ENCODE measurements at regions not wholly inside any gene's neighbourhood (a gene's known extent, or its start where the extent isn't known, plus 50 kb on each side); places are given as distances from the start of the nearest gene placed in this dataset.

DNA sequence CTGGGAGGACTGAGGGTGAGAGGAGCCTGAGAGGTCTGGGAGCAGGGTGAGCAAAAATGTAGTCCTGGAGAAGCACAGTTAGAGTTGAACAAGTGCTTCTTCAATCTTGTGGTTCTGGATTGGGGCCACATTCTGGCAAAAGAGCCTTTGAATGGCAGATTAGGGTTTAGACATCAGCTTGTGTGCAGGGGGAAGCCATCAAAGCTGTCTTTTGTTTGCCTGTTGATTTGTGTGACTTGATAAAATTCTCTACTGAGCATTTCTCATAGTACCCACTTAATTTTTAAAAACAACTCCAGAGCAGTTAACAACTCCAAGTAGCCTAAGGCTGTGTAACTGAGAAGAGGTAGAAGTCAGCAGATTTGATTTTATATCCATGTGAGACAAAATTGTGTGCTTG, 166.2 kb downstream of the FAT3 start:
- Histone ChIP-seq H3K4me1 (ENCODE audit: control extremely low read depth in 1 of 4, control insufficient read depth in 4 of 4, insufficient read depth in 4 of 4, low read length in 3 of 4) (no peaks in the 10 kb centered on the region), H3K27ac (ENCODE audit: insufficient read depth in 1 of 2, low read depth in 1 of 2, low read length in 2 of 2, poor library complexity in 1 of 2, severe bottlenecking in 2 of 2) (no peak overlapping the region), H3K27me3 (replicated peaks in 2 of 5; ENCODE audit: control insufficient read depth in 4 of 5, insufficient read depth in 5 of 5, low read length in 4 of 5) (peaks cover 0 to 2% (median 0%) of the 10 kb centered on the region in 5 experiments), H3K9me3 (ENCODE audit: control extremely low read depth in 1 of 5, control insufficient read depth in 4 of 5, insufficient read depth in 2 of 5, low read depth in 1 of 5, low read length in 4 of 5) (no peaks in the 10 kb centered on the region), H3K36me3 (ENCODE audit: control insufficient read depth in 4 of 4, insufficient read depth in 4 of 4, low read length in 3 of 4) (no peaks in the 10 kb centered on the region), H3K4me3 (ENCODE audit: control insufficient read depth in 1 of 7, extremely low read depth in 1 of 7, insufficient read depth in 4 of 7, low read depth in 2 of 7, low read length in 6 of 7) (no peak overlapping the region)
- no peak for DNase-seq
- POLR2A ChIA-PET, result no interaction called here
- CTCF ChIA-PET, result no interaction called here

DNA sequence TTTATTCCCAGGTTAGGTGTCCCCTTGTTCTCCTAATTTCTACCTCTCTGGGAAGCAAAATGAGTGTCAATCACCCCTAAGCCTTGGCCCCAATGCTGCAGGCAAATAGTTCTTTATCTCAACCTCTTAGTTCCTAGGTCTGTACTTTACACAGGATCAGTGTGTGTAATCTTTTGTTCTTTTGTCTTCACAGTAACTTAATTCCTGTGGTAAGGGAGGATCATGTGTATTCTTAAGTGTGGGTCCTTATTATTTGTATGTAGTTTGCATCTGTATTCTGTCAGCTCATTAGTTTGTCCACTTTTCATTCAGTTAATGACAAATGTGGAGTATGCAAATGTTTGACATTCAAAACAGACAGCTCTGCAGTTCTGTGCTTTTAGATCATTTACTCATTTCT, 166.7 kb downstream of the FAT3 start:
- no peak overlapping the region for H3K4me3 ChIP-seq (ENCODE audit: control insufficient read depth in 1 of 7, extremely low read depth in 1 of 7, insufficient read depth in 4 of 7, low read depth in 2 of 7, low read length in 6 of 7)
- no peaks in the 10 kb centered on the region for H3K4me1 ChIP-seq (ENCODE audit: control extremely low read depth in 1 of 4, control insufficient read depth in 4 of 4, insufficient read depth in 4 of 4, low read length in 3 of 4)
- DNase-seq, result no peak
- peaks cover 0 to 2% (median 0%) of the 10 kb centered on the region in 5 experiments for H3K27me3 ChIP-seq (replicated peaks in 2 of 5; ENCODE audit: control insufficient read depth in 4 of 5, insufficient read depth in 5 of 5, low read length in 4 of 5)
- H3K9me3 ChIP-seq (ENCODE audit: control extremely low read depth in 1 of 5, control insufficient read depth in 4 of 5, insufficient read depth in 2 of 5, low read depth in 1 of 5, low read length in 4 of 5), result no peaks in the 10 kb centered on the region
- H3K27ac ChIP-seq (ENCODE audit: insufficient read depth in 1 of 2, low read depth in 1 of 2, low read length in 2 of 2, poor library complexity in 1 of 2, severe bottlenecking in 2 of 2), result no peak overlapping the region
- ChIA-PET POLR2A (no interaction called here), CTCF (no interaction called here)
- H3K36me3 ChIP-seq (ENCODE audit: control insufficient read depth in 4 of 4, insufficient read depth in 4 of 4, low read length in 3 of 4), result no peaks in the 10 kb centered on the region

DNA sequence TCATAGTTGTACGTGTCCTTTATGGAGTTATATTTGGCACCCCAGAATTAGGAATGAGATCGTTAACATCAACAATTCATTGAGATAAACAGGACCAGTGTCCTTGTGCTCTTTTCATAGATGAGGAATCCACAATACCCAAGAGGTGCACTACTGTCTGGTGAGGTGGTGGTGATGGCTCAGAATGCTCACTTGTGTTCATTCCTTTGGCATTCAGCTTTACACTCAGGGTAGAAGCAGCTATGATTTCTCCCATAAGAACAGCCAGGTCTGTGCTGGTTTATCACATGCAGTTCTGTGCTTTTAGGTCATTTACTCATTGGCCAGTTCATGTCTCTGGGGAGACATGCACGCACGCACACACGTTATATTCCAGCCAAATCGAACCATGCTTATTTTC, 167.2 kb downstream of the FAT3 start:
- DNase-seq, result no peak
- Histone ChIP-seq H3K4me1 (ENCODE audit: control extremely low read depth in 1 of 4, control insufficient read depth in 4 of 4, insufficient read depth in 4 of 4, low read length in 3 of 4) (no peaks in the 10 kb centered on the region), H3K36me3 (ENCODE audit: control insufficient read depth in 4 of 4, insufficient read depth in 4 of 4, low read length in 3 of 4) (no peaks in the 10 kb centered on the region), H3K4me3 (ENCODE audit: control insufficient read depth in 1 of 7, extremely low read depth in 1 of 7, insufficient read depth in 4 of 7, low read depth in 2 of 7, low read length in 6 of 7) (no peak overlapping the region), H3K27ac (ENCODE audit: insufficient read depth in 1 of 2, low read depth in 1 of 2, low read length in 2 of 2, poor library complexity in 1 of 2, severe bottlenecking in 2 of 2) (no peak overlapping the region), H3K27me3 (replicated peaks in 2 of 5; ENCODE audit: control insufficient read depth in 4 of 5, insufficient read depth in 5 of 5, low read length in 4 of 5) (peaks cover 0 to 2% (median 0%) of the 10 kb centered on the region in 5 experiments), H3K9me3 (ENCODE audit: control extremely low read depth in 1 of 5, control insufficient read depth in 4 of 5, insufficient read depth in 2 of 5, low read depth in 1 of 5, low read length in 4 of 5) (no peaks in the 10 kb centered on the region)
- POLR2A ChIA-PET, result no interaction called here
- CTCF ChIA-PET, result no interaction called here
- WGBS (ENCODE audit: insufficient coverage), result 93% methylated on average over 3 of the region's 6 CpGs

DNA sequence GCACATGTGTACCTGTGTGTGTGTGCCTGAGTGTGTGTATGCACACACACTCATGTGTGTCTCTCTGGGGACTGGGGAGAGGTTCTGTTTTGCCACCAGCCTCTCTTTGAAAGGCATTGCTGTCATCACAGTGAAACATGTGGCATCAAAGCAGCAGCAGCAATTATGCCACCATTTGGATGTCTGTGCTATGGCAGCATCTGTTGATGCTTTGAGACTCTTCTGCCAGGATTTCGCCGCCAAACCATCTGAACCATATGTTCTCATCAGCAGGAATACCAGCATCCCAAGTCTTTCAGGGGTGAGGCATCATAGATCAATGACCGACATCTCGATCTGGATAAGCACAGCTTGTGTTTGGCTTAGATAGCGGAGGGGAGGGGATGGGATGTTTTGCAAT, 168.6 kb downstream of the FAT3 start:
- ChIA-PET POLR2A (no interaction called here), CTCF (no interaction called here)
- Histone ChIP-seq H3K9me3 (ENCODE audit: control extremely low read depth in 1 of 5, control insufficient read depth in 4 of 5, insufficient read depth in 2 of 5, low read depth in 1 of 5, low read length in 4 of 5) (peaks cover 0 to 2% (median 0%) of the 10 kb centered on the region in 5 experiments), H3K27me3 (replicated peaks in 2 of 5; ENCODE audit: control insufficient read depth in 4 of 5, insufficient read depth in 5 of 5, low read length in 4 of 5) (peaks cover 0 to 2% (median 0%) of the 10 kb centered on the region in 5 experiments), H3K4me3 (ENCODE audit: control insufficient read depth in 1 of 7, extremely low read depth in 1 of 7, insufficient read depth in 4 of 7, low read depth in 2 of 7, low read length in 6 of 7) (no peak overlapping the region), H3K36me3 (ENCODE audit: control insufficient read depth in 4 of 4, insufficient read depth in 4 of 4, low read length in 3 of 4) (no peaks in the 10 kb centered on the region), H3K27ac (ENCODE audit: insufficient read depth in 1 of 2, low read depth in 1 of 2, low read length in 2 of 2, poor library complexity in 1 of 2, severe bottlenecking in 2 of 2) (no peak overlapping the region), H3K4me1 (ENCODE audit: control extremely low read depth in 1 of 4, control insufficient read depth in 4 of 4, insufficient read depth in 4 of 4, low read length in 3 of 4) (no peaks in the 10 kb centered on the region)
- WGBS (ENCODE audit: insufficient coverage), result 95% methylated on average over 5 of the region's 5 CpGs
- DNase-seq, result no peak

DNA sequence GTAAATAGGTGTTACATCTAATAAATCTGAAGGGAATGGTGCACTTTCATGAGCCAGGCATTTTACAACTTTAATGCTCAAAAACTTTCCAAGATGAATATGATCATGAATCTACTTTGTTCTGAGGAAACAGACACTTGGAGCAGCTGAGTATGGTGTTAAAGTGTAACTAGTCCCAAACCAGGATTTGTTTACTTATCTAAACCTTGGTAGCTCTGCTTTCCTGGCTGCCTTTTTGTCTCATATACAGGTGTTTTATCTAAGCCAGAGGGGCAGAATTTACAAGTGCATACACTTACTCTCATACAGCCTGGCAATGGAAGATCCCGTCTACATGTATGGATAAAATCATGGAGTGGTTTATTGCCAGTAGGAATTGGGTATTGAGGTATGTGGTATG, 171.5 kb downstream of the FAT3 start:
- WGBS (ENCODE audit: insufficient coverage), result no CpG with 5 or more reads among the region's 1 CpG
- H3K36me3 ChIP-seq (ENCODE audit: control insufficient read depth in 4 of 4, insufficient read depth in 4 of 4, low read length in 3 of 4), result no peaks in the 10 kb centered on the region
- peaks cover 0 to 2% (median 0%) of the 10 kb centered on the region in 5 experiments for H3K27me3 ChIP-seq (replicated peaks in 2 of 5; ENCODE audit: control insufficient read depth in 4 of 5, insufficient read depth in 5 of 5, low read length in 4 of 5)
- peaks cover 0 to 2% (median 0%) of the 10 kb centered on the region in 5 experiments for H3K9me3 ChIP-seq (ENCODE audit: control extremely low read depth in 1 of 5, control insufficient read depth in 4 of 5, insufficient read depth in 2 of 5, low read depth in 1 of 5, low read length in 4 of 5)
- H3K27ac ChIP-seq (ENCODE audit: insufficient read depth in 1 of 2, low read depth in 1 of 2, low read length in 2 of 2, poor library complexity in 1 of 2, severe bottlenecking in 2 of 2), result no peak overlapping the region
- ChIA-PET POLR2A (no interaction called here), CTCF (no interaction called here)
- no peaks in the 10 kb centered on the region for H3K4me1 ChIP-seq (ENCODE audit: control extremely low read depth in 1 of 4, control insufficient read depth in 4 of 4, insufficient read depth in 4 of 4, low read length in 3 of 4)
- no peak for DNase-seq
- no peak overlapping the region for H3K4me3 ChIP-seq (ENCODE audit: control insufficient read depth in 1 of 7, extremely low read depth in 1 of 7, insufficient read depth in 4 of 7, low read depth in 2 of 7, low read length in 6 of 7)

DNA sequence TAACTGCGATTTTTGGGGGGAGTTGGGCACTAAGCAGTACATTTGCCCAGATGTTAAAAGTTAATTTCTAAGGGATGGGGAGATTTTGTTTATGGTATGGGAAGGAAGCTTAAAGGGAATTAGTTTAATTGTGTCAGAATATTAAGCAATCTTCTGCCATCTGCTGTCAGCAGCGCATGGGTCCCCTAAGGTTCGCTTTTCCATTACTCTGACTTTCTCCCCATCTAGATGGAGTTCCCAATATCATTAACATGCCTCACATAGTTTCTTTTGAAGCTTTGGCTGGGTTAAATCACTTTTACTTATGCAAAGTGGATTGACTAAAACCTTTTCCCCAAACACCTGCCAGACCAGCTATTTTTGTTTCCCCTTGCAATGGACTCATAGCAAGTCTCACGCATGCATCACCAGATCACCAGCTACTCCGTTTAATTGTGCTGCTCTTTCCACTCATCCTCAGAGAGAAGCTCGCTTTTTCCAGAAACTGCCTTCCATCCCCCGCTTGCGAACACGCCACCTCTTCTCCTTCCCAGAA, 172.7 kb downstream of the FAT3 start:
- CTCF ChIA-PET, result no interaction called here
- 86% methylated on average over 4 of the region's 9 CpGs for WGBS (ENCODE audit: insufficient coverage)
- Histone ChIP-seq H3K27me3 (replicated peaks in 2 of 5; ENCODE audit: control insufficient read depth in 4 of 5, insufficient read depth in 5 of 5, low read length in 4 of 5) (no peaks in the 10 kb centered on the region), H3K4me3 (ENCODE audit: control insufficient read depth in 1 of 7, extremely low read depth in 1 of 7, insufficient read depth in 4 of 7, low read depth in 2 of 7, low read length in 6 of 7) (no peak overlapping the region), H3K4me1 (ENCODE audit: control extremely low read depth in 1 of 4, control insufficient read depth in 4 of 4, insufficient read depth in 4 of 4, low read length in 3 of 4) (no peaks in the 10 kb centered on the region), H3K27ac (ENCODE audit: insufficient read depth in 1 of 2, low read depth in 1 of 2, low read length in 2 of 2, poor library complexity in 1 of 2, severe bottlenecking in 2 of 2) (no peak overlapping the region), H3K36me3 (ENCODE audit: control insufficient read depth in 4 of 4, insufficient read depth in 4 of 4, low read length in 3 of 4) (no peaks in the 10 kb centered on the region), H3K9me3 (ENCODE audit: control extremely low read depth in 1 of 5, control insufficient read depth in 4 of 5, insufficient read depth in 2 of 5, low read depth in 1 of 5, low read length in 4 of 5) (peaks cover 0 to 2% (median 0%) of the 10 kb centered on the region in 5 experiments)
- POLR2A ChIA-PET, result no interaction called here
- no peak for DNase-seq

DNA sequence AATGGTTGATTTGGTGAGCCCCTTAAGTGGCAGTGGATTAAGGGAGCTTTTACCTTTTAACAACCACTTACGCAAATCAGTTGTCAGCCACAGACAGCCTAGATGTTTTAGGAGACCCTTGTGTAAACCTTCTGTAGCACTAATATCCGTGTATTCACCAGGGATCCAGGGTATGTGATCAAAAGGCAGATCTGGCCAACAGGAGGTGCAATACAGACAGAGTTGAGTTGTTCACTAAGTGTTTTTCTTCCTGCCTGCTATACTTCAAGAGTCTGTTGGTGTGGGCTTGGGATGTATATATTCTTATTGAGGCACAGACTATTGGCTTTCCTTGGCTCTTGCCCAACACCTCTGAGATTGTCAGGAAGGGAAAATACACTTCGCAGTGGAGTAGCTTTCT, 175.1 kb downstream of the FAT3 start:
- WGBS (ENCODE audit: insufficient coverage), result 94% methylated on average over 2 of the region's 3 CpGs

More for the DNA sequence above, 175.1 kb downstream of the FAT3 start:
- DNase-seq, result no peak
- no peak overlapping the region for H3K27ac ChIP-seq (ENCODE audit: insufficient read depth in 1 of 2, low read depth in 1 of 2, low read length in 2 of 2, poor library complexity in 1 of 2, severe bottlenecking in 2 of 2)
- H3K36me3 ChIP-seq (ENCODE audit: control insufficient read depth in 4 of 4, insufficient read depth in 4 of 4, low read length in 3 of 4), result no peaks in the 10 kb centered on the region
- ChIA-PET POLR2A (no interaction called here), CTCF (no interaction called here)
- no peaks in the 10 kb centered on the region for H3K4me1 ChIP-seq (ENCODE audit: control extremely low read depth in 1 of 4, control insufficient read depth in 4 of 4, insufficient read depth in 4 of 4, low read length in 3 of 4)
- H3K4me3 ChIP-seq (ENCODE audit: control insufficient read depth in 1 of 7, extremely low read depth in 1 of 7, insufficient read depth in 4 of 7, low read depth in 2 of 7, low read length in 6 of 7), result no peak overlapping the region
- peaks cover 0 to 2% (median 0%) of the 10 kb centered on the region in 5 experiments for H3K9me3 ChIP-seq (ENCODE audit: control extremely low read depth in 1 of 5, control insufficient read depth in 4 of 5, insufficient read depth in 2 of 5, low read depth in 1 of 5, low read length in 4 of 5)
- H3K27me3 ChIP-seq (replicated peaks in 2 of 5; ENCODE audit: control insufficient read depth in 4 of 5, insufficient read depth in 5 of 5, low read length in 4 of 5), result no peaks in the 10 kb centered on the region
